SK-N-SH treated with all-trans-retinoic acid at 6 μM for 48 hours (cell line): ENCODE measurements at regions not wholly inside any gene's neighbourhood (a gene's known extent, or its start where the extent isn't known, plus 50 kb on each side); places are given as distances from the start of the nearest gene placed in this dataset.

Source experiments
- ATAC-seq: fragments of 200-7000 bp; cut with Tn5 transposase; 3 replicates; pipeline ENCODE4 v1.9.1; 2020; ENCODE audit warnings: mild to moderate bottlenecking, moderate library complexity
- ARNTL ChIP-seq: fragments of 450-650 bp; formaldehyde crosslinking; IDR thresholded peaks from 2 replicates; pipeline ENCODE4 v1.5.0; 2020; ENCODE audit warnings: low read depth, mild to moderate bottlenecking, moderate library complexity, borderline replicate concordance
- BACH2 ChIP-seq: fragments of 250-450 bp; sonication (Bioruptor Pico); IDR thresholded peaks from 2 replicates; pipeline ENCODE4 v1.9.0; 2021; ENCODE audit warnings: mild to moderate bottlenecking, borderline replicate concordance
- CREB5 ChIP-seq: fragments of 250-450 bp; sonication (Bioruptor Pico); IDR thresholded peaks from 2 replicates; pipeline ENCODE4 v1.5.1; 2020; ENCODE audit warnings: low read depth, mild to moderate bottlenecking, moderate library complexity
- CSDC2 ChIP-seq: fragments of 250-450 bp; sonication (Bioruptor Pico); IDR thresholded peaks from 2 replicates; pipeline ENCODE4 v1.5.0; 2020; ENCODE audit warnings: mild to moderate bottlenecking, moderate library complexity
- ESRRG ChIP-seq: fragments of 250-450 bp; sonication (Bioruptor Pico); IDR thresholded peaks from 2 replicates; pipeline ENCODE4 v1.6.1; 2021; ENCODE audit warnings: mild to moderate bottlenecking
- GLIS3 ChIP-seq: fragments of 250-450 bp; sonication (Bioruptor Pico); IDR thresholded peaks from 2 replicates; pipeline ENCODE4 v1.5.0; 2020; ENCODE audit warnings: mild to moderate bottlenecking, moderate library complexity
- ISL1 ChIP-seq: fragments of 250-450 bp; sonication (Bioruptor Pico); IDR thresholded peaks from 2 replicates; pipeline ENCODE4 v2.1.2; 2022; ENCODE audit warnings: mild to moderate bottlenecking, moderate library complexity
- OSR1 ChIP-seq: fragments of 250-450 bp; sonication (Bioruptor Pico); IDR thresholded peaks from 2 replicates; pipeline ENCODE4 v1.8.0; 2022; ENCODE audit warnings: moderate library complexity, mild to moderate bottlenecking, inconsistent platforms
- PATZ1 ChIP-seq: fragments of 250-450 bp; sonication (Bioruptor Pico); IDR thresholded peaks from 2 replicates; pipeline ENCODE4 v1.8.0; 2020; ENCODE audit warnings: mild to moderate bottlenecking, moderate library complexity, borderline replicate concordance
- PPARA ChIP-seq: fragments of 250-450 bp; sonication (Bioruptor Pico); IDR thresholded peaks from 2 replicates; pipeline ENCODE4 v1.5.0; 2020; ENCODE audit warnings: mild to moderate bottlenecking, borderline replicate concordance
- SNAI2 ChIP-seq: fragments of 250-450 bp; sonication (Bioruptor Pico); IDR thresholded peaks from 2 replicates; pipeline ENCODE4 v1.5.0; 2020; ENCODE audit warnings: mild to moderate bottlenecking, moderate library complexity
- TCF4 ChIP-seq: fragments of 250-450 bp; sonication (Bioruptor Pico); IDR thresholded peaks from 2 replicates; pipeline ENCODE4 v1.8.0; 2021; ENCODE audit warnings: mild to moderate bottlenecking, moderate library complexity, borderline replicate concordance
- TOX ChIP-seq: fragments of 250-450 bp; sonication (Bioruptor Pico); IDR thresholded peaks from 2 replicates; pipeline ENCODE4 v1.8.0; 2021; ENCODE audit warnings: mild to moderate bottlenecking, moderate library complexity, borderline replicate concordance
- ZFP3 ChIP-seq: fragments of 250-450 bp; sonication (Bioruptor Pico); IDR thresholded peaks from 2 replicates; pipeline ENCODE4 v1.5.0; 2020; ENCODE audit warnings: mild to moderate bottlenecking, moderate library complexity
- ZFP30 ChIP-seq: fragments of 450-650 bp; formaldehyde crosslinking; IDR thresholded peaks from 2 replicates; pipeline ENCODE4 v1.5.0; 2022; ENCODE audit warnings: mild to moderate bottlenecking, moderate library complexity
- ZNF565 ChIP-seq: fragments of 450-650 bp; formaldehyde crosslinking; conservative IDR thresholded peaks from 2 replicates; pipeline ENCODE4 v1.5.0; 2020; ENCODE audit warnings: low read depth, mild to moderate bottlenecking, moderate library complexity
- ZNF70 ChIP-seq: fragments of 450-650 bp; formaldehyde crosslinking; IDR thresholded peaks from 2 replicates; pipeline ENCODE4 v1.5.0; 2020; ENCODE audit warnings: mild to moderate bottlenecking, moderate library complexity
- ZNF8 ChIP-seq: fragments of 450-650 bp; formaldehyde crosslinking; IDR thresholded peaks from 2 replicates; pipeline ENCODE4 v1.5.0; 2020; ENCODE audit warnings: mild to moderate bottlenecking, moderate library complexity
- TF ChIP-seq, protein P1 (sequence below): fragments of 250-450 bp; sonication (Bioruptor Pico); IDR thresholded peaks from 2 replicates; pipeline ENCODE4 v1.5.0; 2020; ENCODE audit warnings: mild to moderate bottlenecking, moderate library complexity
- TF ChIP-seq, protein P2 (sequence below): fragments of 250-450 bp; sonication (Bioruptor Pico); IDR thresholded peaks from 2 replicates; pipeline ENCODE4 v1.8.0; 2021; ENCODE audit warnings: low read depth, mild to moderate bottlenecking, moderate library complexity, borderline replicate concordance
- TF ChIP-seq, protein P3 (sequence below): fragments of 250-450 bp; sonication (Bioruptor Pico); IDR thresholded peaks from 2 replicates; pipeline ENCODE4 v1.5.1; 2021; ENCODE audit warnings: mild to moderate bottlenecking, moderate library complexity

GRCh38 chr12:131471271-131471905 is 239.5 kb upstream of the SFSWAP start:
- no peak for ATAC-seq

GRCh38 chr12:131471946-131472732 is 238.8 kb upstream of the SFSWAP start:
- ATAC-seq: no peak
- TF ChIP-seq TOX (CRISPR knock-in tag): no peak
- no peak for TF ChIP-seq ZNF70 (CRISPR knock-in tag)
- no peak for TF ChIP-seq GLIS3 (CRISPR knock-in tag)
- TF ChIP-seq, protein P1, sequence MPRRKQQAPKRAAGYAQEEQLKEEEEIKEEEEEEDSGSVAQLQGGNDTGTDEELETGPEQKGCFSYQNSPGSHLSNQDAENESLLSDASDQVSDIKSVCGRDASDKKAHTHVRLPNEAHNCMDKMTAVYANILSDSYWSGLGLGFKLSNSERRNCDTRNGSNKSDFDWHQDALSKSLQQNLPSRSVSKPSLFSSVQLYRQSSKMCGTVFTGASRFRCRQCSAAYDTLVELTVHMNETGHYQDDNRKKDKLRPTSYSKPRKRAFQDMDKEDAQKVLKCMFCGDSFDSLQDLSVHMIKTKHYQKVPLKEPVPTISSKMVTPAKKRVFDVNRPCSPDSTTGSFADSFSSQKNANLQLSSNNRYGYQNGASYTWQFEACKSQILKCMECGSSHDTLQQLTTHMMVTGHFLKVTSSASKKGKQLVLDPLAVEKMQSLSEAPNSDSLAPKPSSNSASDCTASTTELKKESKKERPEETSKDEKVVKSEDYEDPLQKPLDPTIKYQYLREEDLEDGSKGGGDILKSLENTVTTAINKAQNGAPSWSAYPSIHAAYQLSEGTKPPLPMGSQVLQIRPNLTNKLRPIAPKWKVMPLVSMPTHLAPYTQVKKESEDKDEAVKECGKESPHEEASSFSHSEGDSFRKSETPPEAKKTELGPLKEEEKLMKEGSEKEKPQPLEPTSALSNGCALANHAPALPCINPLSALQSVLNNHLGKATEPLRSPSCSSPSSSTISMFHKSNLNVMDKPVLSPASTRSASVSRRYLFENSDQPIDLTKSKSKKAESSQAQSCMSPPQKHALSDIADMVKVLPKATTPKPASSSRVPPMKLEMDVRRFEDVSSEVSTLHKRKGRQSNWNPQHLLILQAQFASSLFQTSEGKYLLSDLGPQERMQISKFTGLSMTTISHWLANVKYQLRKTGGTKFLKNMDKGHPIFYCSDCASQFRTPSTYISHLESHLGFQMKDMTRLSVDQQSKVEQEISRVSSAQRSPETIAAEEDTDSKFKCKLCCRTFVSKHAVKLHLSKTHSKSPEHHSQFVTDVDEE (CRISPR knock-in tag): no peak
- no peak for TF ChIP-seq OSR1 (CRISPR knock-in tag)
- TF ChIP-seq, protein P2, sequence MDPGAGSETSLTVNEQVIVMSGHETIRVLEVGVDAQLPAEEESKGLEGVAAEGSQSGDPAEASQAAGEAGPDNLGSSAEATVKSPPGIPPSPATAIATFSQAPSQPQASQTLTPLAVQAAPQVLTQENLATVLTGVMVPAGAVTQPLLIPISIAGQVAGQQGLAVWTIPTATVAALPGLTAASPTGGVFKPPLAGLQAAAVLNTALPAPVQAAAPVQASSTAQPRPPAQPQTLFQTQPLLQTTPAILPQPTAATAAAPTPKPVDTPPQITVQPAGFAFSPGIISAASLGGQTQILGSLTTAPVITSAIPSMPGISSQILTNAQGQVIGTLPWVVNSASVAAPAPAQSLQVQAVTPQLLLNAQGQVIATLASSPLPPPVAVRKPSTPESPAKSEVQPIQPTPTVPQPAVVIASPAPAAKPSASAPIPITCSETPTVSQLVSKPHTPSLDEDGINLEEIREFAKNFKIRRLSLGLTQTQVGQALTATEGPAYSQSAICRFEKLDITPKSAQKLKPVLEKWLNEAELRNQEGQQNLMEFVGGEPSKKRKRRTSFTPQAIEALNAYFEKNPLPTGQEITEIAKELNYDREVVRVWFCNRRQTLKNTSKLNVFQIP (CRISPR knock-in tag): no peak
- no peak for TF ChIP-seq TCF4 (CRISPR knock-in tag)
- TF ChIP-seq, all 23 proteins: peak for 0

More at GRCh38 chr12:131471271-131471905, 239.5 kb upstream of the SFSWAP start:
- no peak for TF ChIP-seq ZFP3
- no peak for TF ChIP-seq SNAI2
- no peak for TF ChIP-seq CSDC2

- no peak for TF ChIP-seq ESRRG (CRISPR knock-in tag)
- TF ChIP-seq, protein P2 (CRISPR knock-in tag): no peak
- TF ChIP-seq OSR1 (CRISPR knock-in tag): no peak
- no peak for TF ChIP-seq ZFP30
- TF ChIP-seq ARNTL: no peak
- TF ChIP-seq, protein P3, sequence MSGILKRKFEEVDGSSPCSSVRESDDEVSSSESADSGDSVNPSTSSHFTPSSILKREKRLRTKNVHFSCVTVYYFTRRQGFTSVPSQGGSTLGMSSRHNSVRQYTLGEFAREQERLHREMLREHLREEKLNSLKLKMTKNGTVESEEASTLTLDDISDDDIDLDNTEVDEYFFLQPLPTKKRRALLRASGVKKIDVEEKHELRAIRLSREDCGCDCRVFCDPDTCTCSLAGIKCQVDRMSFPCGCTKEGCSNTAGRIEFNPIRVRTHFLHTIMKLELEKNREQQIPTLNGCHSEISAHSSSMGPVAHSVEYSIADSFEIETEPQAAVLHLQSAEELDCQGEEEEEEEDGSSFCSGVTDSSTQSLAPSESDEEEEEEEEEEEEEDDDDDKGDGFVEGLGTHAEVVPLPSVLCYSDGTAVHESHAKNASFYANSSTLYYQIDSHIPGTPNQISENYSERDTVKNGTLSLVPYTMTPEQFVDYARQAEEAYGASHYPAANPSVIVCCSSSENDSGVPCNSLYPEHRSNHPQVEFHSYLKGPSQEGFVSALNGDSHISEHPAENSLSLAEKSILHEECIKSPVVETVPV (CRISPR knock-in tag): no peak
- no peak for TF ChIP-seq ZNF8 (CRISPR knock-in tag)
- ATAC-seq: no peak
These were observed 237.6 kb upstream of the SFSWAP start for GRCh38 chr12:131473261-131473660.

DNA sequence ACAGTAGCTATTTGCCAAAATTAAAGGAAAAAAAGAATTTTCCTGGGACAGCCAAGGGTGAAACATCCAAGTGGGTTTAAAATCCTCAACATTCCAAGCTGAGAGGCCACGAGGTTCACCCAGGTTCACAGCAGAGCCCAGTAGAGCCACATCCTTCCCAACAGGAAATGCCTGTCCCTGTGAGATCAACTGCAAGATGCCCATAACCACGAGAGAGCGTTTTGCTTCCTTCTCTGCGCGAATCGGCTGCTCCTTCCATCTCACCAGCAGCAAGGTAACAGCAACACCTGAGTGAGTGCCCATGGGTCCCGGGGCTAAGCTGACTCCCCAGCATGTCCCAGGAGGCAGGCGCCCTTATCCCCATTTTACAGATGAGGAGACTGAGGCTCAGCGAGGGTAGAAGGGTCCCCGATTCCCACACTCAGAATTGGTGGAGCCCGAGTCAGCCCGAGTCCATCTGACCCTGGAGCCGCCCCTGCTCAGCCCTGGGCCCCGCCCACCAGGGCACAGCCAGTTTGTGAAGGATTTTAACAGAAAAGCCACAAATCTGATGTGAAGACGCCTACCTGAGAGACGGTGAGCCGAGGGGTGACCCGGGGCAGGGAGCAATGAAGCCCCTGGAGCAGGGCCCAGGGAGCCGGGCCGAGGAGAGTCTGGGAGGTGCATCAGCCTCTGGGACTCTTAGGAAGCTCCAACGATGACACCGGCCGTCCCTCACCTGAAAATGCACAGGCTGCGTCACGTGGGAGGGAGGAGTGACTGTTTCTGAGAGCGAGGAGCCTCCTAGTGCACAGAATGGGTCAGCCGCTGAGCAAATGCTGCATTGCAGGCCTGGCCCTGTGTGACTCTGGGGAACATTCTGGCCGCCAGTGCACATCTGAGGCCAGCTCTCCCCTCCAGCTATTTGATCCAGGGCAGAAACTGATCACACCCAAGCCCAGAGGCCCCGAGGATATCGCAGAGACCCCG is 236.9 kb upstream of the SFSWAP start:
- no peak for ATAC-seq
- no peak for TF ChIP-seq CREB5 (CRISPR knock-in tag)
- TF ChIP-seq ESRRG (CRISPR knock-in tag): no peak
- TF ChIP-seq, protein P3 (CRISPR knock-in tag): no peak
- no peak for TF ChIP-seq GLIS3 (CRISPR knock-in tag)
- TF ChIP-seq PPARA (CRISPR knock-in tag): no peak
- no peak for TF ChIP-seq BACH2 (CRISPR knock-in tag)
- TF ChIP-seq OSR1 (CRISPR knock-in tag): no peak
- TF ChIP-seq PATZ1 (CRISPR knock-in tag): no peak
- no peak for TF ChIP-seq ZFP3
- TF ChIP-seq ZNF565 (CRISPR knock-in tag): no peak
- no peak for TF ChIP-seq ISL1 (CRISPR knock-in tag)
- no peak for TF ChIP-seq ZNF70 (CRISPR knock-in tag)
